ENCODE measurements at regions not wholly inside any gene's neighbourhood (a gene's known extent, or its start where the extent isn't known, plus 50 kb on each side); places are given as distances from the start of the nearest gene placed in this dataset.
A peak's percentile ranks its signal among the peaks of the same experiment; 100 is the strongest.
"Not testable (repeated sequence)": the region's sequence is repeated elsewhere in the genome, so short reads cannot be mapped to it uniquely, and the experiment has no call there.

DNA sequence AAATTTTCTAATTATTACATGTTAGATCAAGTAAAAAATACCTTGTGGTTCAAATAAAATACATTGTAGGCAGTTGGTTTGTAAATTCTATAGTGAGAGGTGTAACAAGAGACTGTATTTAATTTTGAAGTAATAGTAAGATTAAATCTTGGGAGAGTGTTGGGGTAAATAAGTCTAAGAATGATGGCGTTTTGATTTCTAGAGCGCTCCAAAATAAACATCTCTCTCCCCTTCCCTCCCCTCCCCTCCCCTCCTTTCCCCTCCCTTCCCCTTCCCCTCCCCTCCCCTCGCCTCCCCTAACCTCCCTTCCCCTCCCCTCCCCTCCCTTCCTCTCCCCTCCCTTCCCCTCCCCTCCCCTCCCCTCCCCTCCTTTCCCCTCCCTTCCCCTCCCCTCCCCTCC, 200.6 kb upstream of the EEF2KMT start:
- CTCF ChIA-PET, result no interaction called here
- no peak for DNase-seq (ENCODE audit: low spot score)
- TF ChIP-seq CTCF (conservative IDR thresholded peaks at IDR 0.05; ENCODE audit: low read depth), result no peak
- H3K27ac ChIP-seq, result no peak overlapping the region
- POLR2A ChIA-PET (ENCODE audit: low non-redundant PET), result no interaction called here

GRCh38 chr16:5296176-5296575, 198.6 kb upstream of the EEF2KMT start:
- CTCF ChIA-PET, result interaction anchor here (0.7 kb wide), 1 partner anchor 522 kb away, joined by 5 read pairs; no protein-coding TSS in a partner anchor
- POLR2A ChIA-PET (ENCODE audit: low non-redundant PET), result no interaction called here
- no peak overlapping the region for H3K27ac ChIP-seq
- TF ChIP-seq CTCF (conservative IDR thresholded peaks at IDR 0.05; ENCODE audit: low read depth), result no peak
- no peak for DNase-seq (ENCODE audit: low spot score)

DNA sequence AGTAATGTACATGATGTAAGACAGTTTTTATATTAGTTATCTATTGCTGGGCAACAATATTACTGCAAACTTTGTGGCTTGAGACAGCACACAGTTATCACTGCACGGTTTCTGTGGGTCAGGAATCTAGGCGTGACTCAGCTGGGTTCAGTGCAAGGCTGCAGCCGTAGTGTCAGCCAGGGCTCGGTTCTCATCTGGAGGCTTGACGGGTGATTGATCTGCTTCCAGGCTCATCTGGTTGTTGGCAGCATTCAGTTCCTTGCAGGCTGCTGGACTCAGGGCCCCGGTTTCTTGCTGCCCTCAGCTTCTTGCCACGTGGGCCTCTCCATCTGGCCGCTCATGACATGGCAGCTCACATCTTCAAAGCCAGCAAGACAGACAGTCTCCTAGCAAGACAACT, 197.7 kb upstream of the EEF2KMT start:
- CTCF ChIA-PET; DNase-seq (ENCODE audit: low spot score); H3K27ac ChIP-seq; POLR2A ChIA-PET (ENCODE audit: low non-redundant PET): not testable (repeated sequence)

DNA sequence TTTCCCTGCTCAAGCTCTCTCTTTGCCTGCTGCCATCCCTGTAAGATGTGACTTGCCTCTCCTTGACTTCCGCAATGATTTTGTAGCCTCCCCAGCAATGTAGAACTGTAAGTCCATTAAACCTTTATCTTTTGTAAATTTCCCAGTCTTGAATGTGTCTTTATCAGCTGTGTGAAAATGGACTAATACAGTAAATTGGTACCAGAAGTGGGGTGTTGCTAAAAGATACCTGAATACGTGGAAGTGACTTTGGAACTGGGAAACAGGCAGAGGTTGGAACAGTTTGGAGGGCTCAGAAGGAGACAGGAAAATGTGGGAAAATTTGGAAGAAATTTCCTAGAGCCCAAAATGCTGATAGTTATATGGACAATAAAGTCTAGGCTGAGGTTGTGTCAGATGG, 184.6 kb upstream of the EEF2KMT start:
- DNase-seq (ENCODE audit: low spot score); H3K27ac ChIP-seq; CTCF ChIA-PET; POLR2A ChIA-PET (ENCODE audit: low non-redundant PET): not testable (repeated sequence)

GRCh38 chr16:5257462-5257861, 159.9 kb upstream of the EEF2KMT start:
- DNase-seq (ENCODE audit: low spot score), result no peak
- ChIA-PET CTCF (no interaction called here), POLR2A (ENCODE audit: low non-redundant PET) (no interaction called here)
- TF ChIP-seq CTCF (conservative IDR thresholded peaks at IDR 0.05; ENCODE audit: low read depth), result no peak
- H3K27ac ChIP-seq, result no peak overlapping the region

- no peak for DNase-seq (ENCODE audit: low spot score)
- no peak for TF ChIP-seq CTCF (conservative IDR thresholded peaks at IDR 0.05; ENCODE audit: low read depth)
- ChIA-PET POLR2A (ENCODE audit: low non-redundant PET) (no interaction called here), CTCF (no interaction called here)
- H3K27ac ChIP-seq, result no peak overlapping the region
These were observed 155.2 kb upstream of the EEF2KMT start for GRCh38 chr16:5252791-5253190.

- POLR2A ChIA-PET (ENCODE audit: low non-redundant PET); CTCF ChIA-PET; H3K27ac ChIP-seq; DNase-seq (ENCODE audit: low spot score): not testable (repeated sequence)
These were observed 149.8 kb upstream of the EEF2KMT start for GRCh38 chr16:5247403-5247802.

DNA sequence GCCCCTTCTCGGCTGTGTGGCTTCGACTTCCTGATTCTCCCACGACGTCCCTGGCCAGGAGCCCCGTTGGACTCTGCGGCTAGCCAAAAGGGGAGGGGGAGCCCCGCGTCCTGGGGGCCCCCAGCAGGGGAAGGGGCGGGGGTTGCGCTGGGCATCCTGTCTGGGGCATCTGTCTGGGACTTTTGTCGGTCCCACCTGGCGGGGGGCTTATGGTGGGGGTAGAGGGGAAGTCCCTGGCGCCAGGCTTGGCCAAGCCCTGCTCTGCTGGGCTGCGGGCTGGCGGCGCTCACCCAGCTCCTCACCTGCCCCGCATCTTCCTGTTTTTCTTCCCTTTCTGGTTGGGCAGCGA, 142.7 kb upstream of the EEF2KMT start:
- CTCF ChIA-PET; H3K27ac ChIP-seq; POLR2A ChIA-PET (ENCODE audit: low non-redundant PET); DNase-seq (ENCODE audit: low spot score): not testable (repeated sequence)

GRCh38 chr16:5239472-5240277, 142.1 kb upstream of the EEF2KMT start:
- CTCF ChIA-PET, result interaction anchor here (0.6 to 0.7 kb wide), 3 partner anchors 19 to 1404 kb away, joined by 3 read pairs; no protein-coding TSS in a partner anchor
- H3K27ac ChIP-seq; POLR2A ChIA-PET (ENCODE audit: low non-redundant PET): not testable (repeated sequence)
- peak; percentile 79 for TF ChIP-seq CTCF (conservative IDR thresholded peaks at IDR 0.05; ENCODE audit: low read depth)
- DNase-seq (ENCODE audit: low spot score), result peak; percentile 22

Data from RWPE1 (cell line).